Activated CD4-positive, alpha-beta T cell treated with anti-CD3 and anti-CD28 coated beads, Interleukin-2, Interleukin-6, amounts not matched to agents 100 ng/mL and 50 ng/mL, durations not matched to agents 16 hours and 8 hours (primary cell): ENCODE measurements at regions not wholly inside any gene's neighbourhood (a gene's known extent, or its start where the extent isn't known, plus 50 kb on each side); places are given as distances from the start of the nearest gene placed in this dataset.
A peak's percentile ranks its signal among the peaks of the same experiment; 100 is the strongest.
"Not testable (repeated sequence)": the region's sequence is repeated elsewhere in the genome, so short reads cannot be mapped to it uniquely, and the experiment has no call there.

ENCODE experiments used
- DNase-seq: peaks from one replicate; pipeline ENCODE4 v3.0.0-alpha.2; 2020

DNA sequence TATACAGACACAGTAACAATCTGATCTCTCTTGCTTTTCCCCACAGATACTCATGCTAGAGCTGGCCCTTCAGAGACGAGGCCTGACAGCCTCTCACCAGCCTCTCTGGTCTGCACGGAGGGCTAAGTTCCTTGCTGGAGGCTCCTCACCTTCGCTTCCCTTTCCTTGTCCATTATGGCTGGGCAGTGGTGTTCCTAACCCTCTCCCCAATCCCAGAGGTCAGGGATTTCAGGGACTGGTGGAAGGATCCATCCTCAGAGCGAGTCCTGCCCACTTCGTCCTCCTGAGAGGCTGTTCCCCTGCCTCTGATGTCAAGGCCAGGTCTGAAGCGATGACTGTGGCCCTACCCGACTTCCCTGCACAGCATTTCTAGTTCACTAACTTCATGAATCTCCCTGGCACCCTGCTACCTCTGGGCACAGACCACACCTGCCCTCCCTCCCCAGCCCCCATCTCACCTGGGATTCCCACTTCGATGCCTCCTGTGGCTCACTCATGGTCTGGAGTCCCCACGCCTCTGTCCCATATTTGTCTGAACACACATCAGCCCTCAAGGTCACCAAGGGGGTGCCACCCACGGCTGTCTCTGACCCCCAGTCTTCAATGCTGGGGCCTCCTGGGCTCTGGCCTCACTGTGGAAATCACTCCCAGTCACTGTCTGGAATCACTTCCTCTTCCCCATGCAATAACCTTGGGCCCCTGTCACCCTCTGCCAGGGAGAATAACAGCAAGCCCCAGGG, 124.9 kb upstream of the PRR20G start:
- DNase-seq = no peak

GRCh38 chr3:127411875-127412274, 124.0 kb upstream of the PRR20G start:
- DNase-seq = not testable (repeated sequence)

GRCh38 chr3:127411083-127411727, 123.4 kb upstream of the PRR20G start:
- no peak for DNase-seq

DNA sequence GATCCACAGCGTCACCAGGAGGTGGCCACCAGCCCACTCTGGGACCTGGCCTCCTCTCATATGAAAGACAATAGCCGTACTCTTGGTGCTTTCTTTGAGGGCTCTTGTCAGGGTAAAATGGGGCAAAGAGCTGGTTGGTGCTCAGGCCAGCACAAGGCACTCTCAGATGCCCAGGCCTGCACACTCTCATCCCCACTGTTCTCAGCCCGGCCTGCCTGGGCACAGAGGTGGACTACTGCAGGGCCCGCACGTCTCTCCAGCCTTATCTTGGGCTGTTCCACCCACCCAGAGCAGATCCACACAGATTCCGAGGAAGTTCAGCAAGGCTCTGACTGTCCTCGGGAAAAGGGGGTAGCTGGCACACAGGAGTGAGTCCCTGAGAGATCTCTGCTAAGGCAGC, 122.8 kb upstream of the PRR20G start:
- DNase-seq = no peak

- no peak for DNase-seq
Observed at GRCh38 chr3:127410137-127410488, 122.3 kb upstream of the PRR20G start.

DNA sequence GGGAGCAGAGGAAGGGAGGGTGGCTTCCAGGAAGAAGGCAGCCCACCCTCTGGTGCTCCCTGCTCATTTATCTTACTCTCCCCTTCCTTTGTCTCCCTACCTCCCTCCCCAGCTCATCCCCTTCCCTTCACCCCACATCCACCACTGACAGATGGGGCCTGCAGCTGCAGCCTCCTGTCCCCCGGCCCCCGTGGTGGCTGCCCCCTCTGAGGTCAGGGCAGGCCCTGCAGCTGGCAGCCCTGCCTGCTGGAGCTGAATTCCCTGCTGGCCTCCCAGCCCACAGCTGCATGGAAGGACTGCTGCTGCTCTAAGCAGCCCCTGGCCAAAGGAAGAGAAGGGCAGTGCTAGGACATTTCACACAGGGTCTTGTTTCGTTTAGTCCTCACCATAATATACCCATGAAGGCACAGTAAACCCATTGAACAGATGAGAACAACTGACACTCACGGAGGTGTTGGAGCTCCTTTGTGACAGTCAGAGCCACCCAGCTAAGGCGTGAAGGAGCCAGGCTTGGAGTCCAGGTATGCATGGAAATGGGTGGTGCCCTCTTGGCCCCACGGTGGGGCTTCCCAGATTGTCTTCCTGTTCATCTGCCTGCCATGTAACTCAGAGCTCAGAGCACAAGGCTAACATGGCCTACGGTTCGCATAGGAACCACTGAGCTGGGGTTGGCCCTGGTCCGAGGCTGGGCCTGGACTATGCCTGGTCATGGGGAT, 121.7 kb upstream of the PRR20G start:
- DNase-seq = no peak

GRCh38 chr3:127408684-127409420, 121.0 kb upstream of the PRR20G start:
- no peak for DNase-seq

- DNase-seq = no peak
Observed at GRCh38 chr3:127408022-127408683, 120.3 kb upstream of the PRR20G start.

- DNase-seq = no peak
Observed at GRCh38 chr3:127407026-127407939, 119.4 kb upstream of the PRR20G start.

- peak; percentile 27 for DNase-seq
Observed at GRCh38 chr3:127406309-127407025, 118.6 kb upstream of the PRR20G start.

DNA sequence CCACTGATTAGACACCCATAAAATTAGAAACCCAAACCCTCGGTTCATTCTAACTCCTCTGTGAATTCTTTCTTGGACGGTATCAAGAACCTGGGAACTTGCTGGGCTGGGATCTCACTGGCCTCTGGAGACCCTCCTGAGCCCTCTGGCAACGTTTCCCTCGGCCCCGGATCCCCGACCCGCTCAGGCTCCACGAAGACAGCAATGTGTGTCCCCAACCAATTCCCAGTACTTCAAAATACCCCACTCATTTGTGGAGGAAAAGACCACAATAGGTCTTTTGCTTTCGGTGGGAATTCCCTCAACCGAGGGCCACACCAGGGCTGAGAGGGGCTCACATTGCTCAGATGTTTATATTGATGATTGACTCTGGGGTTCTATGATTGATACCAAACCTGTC, 117.9 kb upstream of the PRR20G start:
- DNase-seq = no peak

- no peak for DNase-seq
Observed at GRCh38 chr3:127405010-127405598, 117.3 kb upstream of the PRR20G start.

GRCh38 chr3:127404221-127405009, 116.6 kb upstream of the PRR20G start:
- no peak for DNase-seq

DNA sequence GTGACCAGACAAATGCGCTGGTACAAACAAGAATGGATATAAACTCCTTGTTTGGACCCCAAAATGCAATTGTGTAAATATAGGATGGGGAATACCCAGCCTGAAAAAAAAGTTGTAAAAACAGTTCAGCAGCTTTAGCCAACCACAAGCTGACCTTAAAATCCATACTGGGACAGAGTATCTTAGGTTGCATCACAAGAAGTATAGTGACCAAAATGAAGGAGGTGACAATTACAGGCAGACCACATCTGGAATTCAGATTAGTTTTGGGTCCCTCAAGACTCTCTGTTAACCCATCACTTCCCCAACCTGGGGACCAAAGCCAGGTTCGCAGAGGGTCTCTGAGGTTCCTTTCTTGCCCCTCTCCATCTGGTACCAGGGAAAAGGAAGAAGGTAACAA, 115.9 kb upstream of the PRR20G start:
- DNase-seq = no peak

GRCh38 chr3:127399154-127399553, 111.3 kb upstream of the PRR20G start:
- DNase-seq = no peak

DNA sequence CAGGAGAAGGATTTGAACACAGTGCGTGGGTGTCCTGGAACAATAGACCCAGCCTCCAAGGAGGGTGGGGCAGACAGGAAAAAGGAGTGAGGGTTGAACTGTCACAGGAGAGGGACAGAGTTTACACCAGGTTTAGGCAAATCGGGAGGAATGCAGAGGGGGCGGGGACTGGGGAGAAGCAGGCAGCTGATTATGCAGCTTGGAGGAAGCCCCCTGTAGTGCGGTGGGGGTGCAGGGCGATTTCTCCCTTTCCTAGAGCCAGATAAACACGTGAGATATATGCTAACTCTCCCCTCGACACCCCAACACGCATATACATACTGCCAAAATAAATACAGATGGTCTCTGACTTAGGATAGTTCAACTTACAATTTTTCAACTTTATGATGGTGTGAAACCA, 108.6 kb upstream of the PRR20G start:
- no peak for DNase-seq

GRCh38 chr3:127395663-127396355, 108.0 kb upstream of the PRR20G start:
- no peak for DNase-seq

- no peak for DNase-seq
Observed at GRCh38 chr3:127394984-127395662, 107.3 kb upstream of the PRR20G start.

- DNase-seq = no peak
Observed at GRCh38 chr3:127394031-127394430, 106.2 kb upstream of the PRR20G start.
